Liver (tissue), 8 donors: ENCODE measurements at regions not wholly inside any gene's neighbourhood (a gene's known extent, or its start where the extent isn't known, plus 50 kb on each side); places are given as distances from the start of the nearest gene placed in this dataset.

ENCODE experiments used
- DNase-seq: peaks from one replicate; pipeline ENCODE4 v3.0.0-alpha.2; 2017; ENCODE audit warnings: low spot score
- H3K27ac ChIP-seq, 2 donors: one replicate each; pipeline ENCODE4 v1.7.0; 2013; ENCODE audit warnings: inconsistent platforms in 2 of 2, low read length in 2 of 2, control low read depth in 1 of 2, low read depth in 1 of 2, mild to moderate bottlenecking in 1 of 2
- H3K27me3 ChIP-seq, 4 donors: one replicate each; pipeline versions ENCODE4 v1.6.1 to v1.7.0; 2013; ENCODE audit warnings: low read length in 3 of 4, inconsistent platforms in 1 of 4, mild to moderate bottlenecking in 1 of 4, moderate library complexity in 1 of 4; ENCODE audit not compliant: control insufficient read depth in 4 of 4, insufficient read depth in 4 of 4
- H3K36me3 ChIP-seq, 4 donors: one replicate each; pipeline versions ENCODE4 v1.6.1 to v1.7.0; 2013; ENCODE audit warnings: low read length in 3 of 4, mild to moderate bottlenecking in 3 of 4, low read depth in 1 of 4, moderate library complexity in 1 of 4; ENCODE audit not compliant: control insufficient read depth in 4 of 4, insufficient read depth in 3 of 4
- H3K4me1 ChIP-seq, 4 donors: one replicate each; pipeline versions ENCODE4 v1.6.1 to v1.7.0; 2013; ENCODE audit warnings: low read length in 3 of 4, mild to moderate bottlenecking in 3 of 4, moderate library complexity in 1 of 4; ENCODE audit not compliant: control insufficient read depth in 4 of 4, insufficient read depth in 4 of 4
- H3K4me3 ChIP-seq, 3 donors: one replicate each; pipeline versions ENCODE4 v1.6.1 to v1.7.0; 2013; ENCODE audit warnings: low read length in 3 of 3, control low read depth in 1 of 3, low read depth in 1 of 3, mild to moderate bottlenecking in 1 of 3
- H3K9ac ChIP-seq, 2 donors: one replicate each; pipeline ENCODE4 v1.7.0; 2013; ENCODE audit warnings: low read length in 2 of 2, mild to moderate bottlenecking in 2 of 2, moderate library complexity in 2 of 2, control low read depth in 1 of 2, low read depth in 1 of 2
- H3K9me3 ChIP-seq, 4 donors: one replicate each; pipeline versions ENCODE4 v1.6.1 to v1.7.0; 2013; ENCODE audit warnings: low read length in 3 of 4; ENCODE audit not compliant: control insufficient read depth in 4 of 4
- ATF3 ChIP-seq: IDR thresholded peaks from 2 replicates; pipeline ENCODE4 v1.6.1; 2016; ENCODE audit warnings: antibody characterized with exemption
- CTCF ChIP-seq: fragments of 150-350 bp; IDR thresholded peaks from 2 replicates; pipeline ENCODE4 v1.5.1; 2017; ENCODE audit warnings: improper control_type of control experiment, low read depth, low read length; ENCODE audit not compliant: missing input control
- EGR1 ChIP-seq, 2 donors: IDR thresholded peaks; 2 replicates each; pipeline ENCODE4 v1.6.1; 2016 to 2018; ENCODE audit warnings: antibody characterized with exemption in 2 of 2, low read depth in 2 of 2
- FOXA1 ChIP-seq: IDR thresholded peaks from 2 replicates; pipeline ENCODE4 v1.6.1; 2016; ENCODE audit warnings: antibody characterized with exemption
- FOXA2 ChIP-seq: IDR thresholded peaks from 2 replicates; pipeline ENCODE4 v1.6.1; 2016; ENCODE audit warnings: antibody characterized with exemption
- GABPA ChIP-seq, 2 donors: IDR thresholded peaks in 1 of 2; conservative IDR thresholded peaks in 1 of 2; 2 replicates each; pipeline ENCODE4 v1.6.1; 2016; ENCODE audit warnings: antibody characterized with exemption in 2 of 2, mild to moderate bottlenecking in 1 of 2, moderate library complexity in 1 of 2
- HNF4A ChIP-seq, 2 donors: conservative IDR thresholded peaks; 2 replicates each; pipeline ENCODE4 v1.6.1; 2016; ENCODE audit warnings: antibody characterized with exemption in 2 of 2, mild to moderate bottlenecking in 2 of 2
- HNF4G ChIP-seq: IDR thresholded peaks from 2 replicates; pipeline ENCODE4 v1.6.1; 2016; ENCODE audit warnings: antibody characterized with exemption
- JUND ChIP-seq, 2 donors: IDR thresholded peaks; 2 replicates each; pipeline ENCODE4 v1.6.1; 2016; ENCODE audit warnings: antibody characterized with exemption in 2 of 2
- MAX ChIP-seq: IDR thresholded peaks from 2 replicates; pipeline ENCODE4 v1.6.1; 2016; ENCODE audit warnings: antibody characterized with exemption
- NR2F2 ChIP-seq: IDR thresholded peaks from 2 replicates; pipeline ENCODE4 v1.6.1; 2016; ENCODE audit warnings: antibody characterized with exemption
- RAD21 ChIP-seq, 2 donors: IDR thresholded peaks; 2 replicates each; pipeline ENCODE4 v1.6.1; 2016; ENCODE audit warnings: antibody characterized with exemption in 2 of 2, mild to moderate bottlenecking in 2 of 2
- REST ChIP-seq: IDR thresholded peaks from 2 replicates; pipeline ENCODE4 v1.6.1; 2016; ENCODE audit warnings: antibody characterized with exemption, mild to moderate bottlenecking
- RXRA ChIP-seq, 2 donors: IDR thresholded peaks; 2 replicates each; pipeline ENCODE4 v1.6.1; 2017 to 2018; ENCODE audit warnings: antibody characterized with exemption in 2 of 2, mild to moderate bottlenecking in 1 of 2
- SP1 ChIP-seq: IDR thresholded peaks from 2 replicates; pipeline ENCODE4 v1.6.1; 2018; ENCODE audit warnings: antibody characterized with exemption, mild to moderate bottlenecking
- TAF1 ChIP-seq: conservative IDR thresholded peaks from 2 replicates; pipeline ENCODE4 v1.6.1; 2016; ENCODE audit warnings: antibody characterized with exemption, mild to moderate bottlenecking
- YY1 ChIP-seq: IDR thresholded peaks from 2 replicates; pipeline ENCODE4 v1.6.1; 2016; ENCODE audit warnings: antibody characterized with exemption, mild to moderate bottlenecking
- ZBTB33 ChIP-seq: IDR thresholded peaks from 2 replicates; pipeline ENCODE4 v1.6.1; 2016; ENCODE audit warnings: antibody characterized with exemption
- WGBS: extraction: QIAGEN DNeasy Blood & Tissue Kit; methylation state at CpG from one replicate; pipeline ENCODE4 v1.1.7; 2013; 5-methylcytosine and 5-hydroxymethylcytosine counted together
- donor health status: healthy.
- donor health status: healthy.
- donor health status: healthy.
- donor health status: healthy.
- donor health status: healthy.

GRCh38 chr10:36269222-36269621 is 627.1 kb upstream of the FZD8 start:
- TF ChIP-seq HNF4A (conservative IDR thresholded peaks at IDR 0.05) (no peak), HNF4G (no peak), REST (no peak), FOXA1 (no peak), JUND (IDR thresholded peaks at IDR 0.05) (no peak), SP1 (no peak), RXRA (IDR thresholded peaks at IDR 0.05) (no peak), YY1 (no peak), ZBTB33 (no peak), MAX (no peak), FOXA2 (no peak), CTCF (no peak), TAF1 (no peak), GABPA (IDR thresholded peaks at IDR 0.05 in 1 of 2, conservative IDR thresholded peaks at IDR 0.05 in 1 of 2) (no peak), ATF3 (no peak), EGR1 (IDR thresholded peaks at IDR 0.05; ENCODE audit: low read depth in 2 of 2) (no peak), NR2F2 (no peak), RAD21 (IDR thresholded peaks at IDR 0.05) (no peak)
- H3K9me3 ChIP-seq, result no peaks in the 10 kb centered on the region
- DNase-seq, result no peak
- WGBS, result 90% methylated on average over 1 of the region's 1 CpG
- no peaks in the 10 kb centered on the region for H3K27me3 ChIP-seq
- H3K36me3 ChIP-seq, result no peaks in the 10 kb centered on the region
- no peak overlapping the region for H3K9ac ChIP-seq
- H3K4me3 ChIP-seq, result no peak overlapping the region
- no peak overlapping the region for H3K27ac ChIP-seq
- no peaks in the 10 kb centered on the region for H3K4me1 ChIP-seq
